ENCODE measurements at regions not wholly inside any gene's neighbourhood (a gene's known extent, or its start where the extent isn't known, plus 50 kb on each side); places are given as distances from the start of the nearest gene placed in this dataset.

GRCh38 chr2:120901201-120901600 is 165.5 kb downstream of the GLI2 start:
- H3K79me2 ChIP-seq (ENCODE audit: insufficient read depth, low read length), result no peaks in the 10 kb centered on the region
- POLR2A ChIA-PET, result no interaction called here
- H3K9ac ChIP-seq (ENCODE audit: insufficient read depth, low read depth, low read length), result no peak overlapping the region
- in situ Hi-C loops (cut with HindIII; ENCODE audit: extremely low pct_ligation_motif_present, low pct_unique_long_range_greater_than_20kb) (no loop called here), intact Hi-C loops (cut with micrococcal nuclease; ENCODE audit: unreplicated experiment) (no loop called here)
- H3K27ac ChIP-seq (ENCODE audit: extremely low read length, insufficient read depth, low read length), result no peak overlapping the region
- BruUV-seq (replicated peaks), result no TSS peak
- CTCF ChIA-PET (ENCODE audit: low intra/inter-chr PET ratio, low total read pairs), result no interaction called here
- H3K4me1 ChIP-seq (ENCODE audit: insufficient read depth, low read length), result no peaks in the 10 kb centered on the region
- DNase-seq (ENCODE audit: low spot score), result no peak
- H3K4me2 ChIP-seq (ENCODE audit: low read depth, low read length), result no peak overlapping the region
- no peak for FAIRE-seq
- H3K4me3 ChIP-seq (replicated peaks in 1 of 3; ENCODE audit: insufficient read depth in 1 of 3, low read depth in 2 of 3, low read length in 3 of 3), result no peak overlapping the region
- H2AFZ ChIP-seq (ENCODE audit: low read length), result no peak overlapping the region
- H4K20me1 ChIP-seq (ENCODE audit: insufficient read depth, low read length), result no peaks in the 10 kb centered on the region
- no peaks in the 10 kb centered on the region for H3K9me3 ChIP-seq (ENCODE audit: low read length)
- H3K27me3 ChIP-seq (ENCODE audit: control insufficient read depth in 1 of 2, insufficient read depth in 2 of 2, low read length in 2 of 2), result peaks cover 5 to 40% of the 10 kb centered on the region in 2 experiments
- no peak for ATAC-seq
- 44% methylated on average over 5 of the region's 7 CpGs for WGBS (ENCODE audit: low lambda C conversion rate)
- no peaks in the 10 kb centered on the region for H3K36me3 ChIP-seq (replicated peaks in 1 of 2; ENCODE audit: control insufficient read depth in 1 of 2, insufficient read depth in 2 of 2, low read length in 2 of 2)
- TF ChIP-seq ZNF292 (CRISPR knock-in tag; IDR thresholded peaks at IDR 0.05; ENCODE audit: borderline replicate concordance, low read depth), result no peak
- TF ChIP-seq ZNF275 (CRISPR knock-in tag; IDR thresholded peaks at IDR 0.05; ENCODE audit: borderline replicate concordance), result no peak
- no peak for TF ChIP-seq KAT8 (CRISPR knock-in tag; IDR thresholded peaks at IDR 0.05)
- TF ChIP-seq SSRP1 (CRISPR knock-in tag; IDR thresholded peaks at IDR 0.05), result no peak
- TF ChIP-seq ZNF317 (CRISPR knock-in tag; IDR thresholded peaks at IDR 0.05), result no peak
- no peak for TF ChIP-seq ZNF280B (CRISPR knock-in tag; IDR thresholded peaks at IDR 0.05; ENCODE audit: borderline replicate concordance)
- no peak for TF ChIP-seq ZBTB2 (CRISPR knock-in tag; IDR thresholded peaks at IDR 0.05; ENCODE audit: low read depth)
- TF ChIP-seq FOSL1 (CRISPR knock-in tag; IDR thresholded peaks at IDR 0.05; ENCODE audit: borderline replicate concordance), result no peak
- no peak for TF ChIP-seq ZNF704 (CRISPR knock-in tag; IDR thresholded peaks at IDR 0.05; ENCODE audit: borderline replicate concordance)
- TF ChIP-seq MLXIP (CRISPR knock-in tag; IDR thresholded peaks at IDR 0.05; ENCODE audit: borderline replicate concordance), result no peak
- no peak for TF ChIP-seq RORA (CRISPR knock-in tag; IDR thresholded peaks at IDR 0.05)
- no peak for TF ChIP-seq SP5 (CRISPR knock-in tag; IDR thresholded peaks at IDR 0.05; ENCODE audit: borderline replicate concordance, low read depth)
- no peak for TF ChIP-seq ZNF30 (CRISPR knock-in tag; IDR thresholded peaks at IDR 0.05)
- no peak for TF ChIP-seq NR2F6 (IDR thresholded peaks at IDR 0.05)
- TF ChIP-seq NR2F6 (CRISPR knock-in tag; IDR thresholded peaks at IDR 0.05), result no peak
- TF ChIP-seq NCOA2 (CRISPR knock-in tag; IDR thresholded peaks at IDR 0.05), result no peak
- TF ChIP-seq HOMEZ (CRISPR knock-in tag; IDR thresholded peaks at IDR 0.05; ENCODE audit: low read depth), result no peak

Measured in HepG2 (cell line).